Neural progenitor cell (in vitro differentiated cells): ENCODE measurements at regions not wholly inside any gene's neighbourhood (a gene's known extent, or its start where the extent isn't known, plus 50 kb on each side); places are given as distances from the start of the nearest gene placed in this dataset.

ENCODE experiments used
- DNase-seq: peaks from one replicate; pipeline ENCODE4 v3.0.0-alpha.2; 2016; ENCODE audit warnings: low spot score
- H2AFZ ChIP-seq: fragments of 200-600 bp; sonication (generic); replicated peaks from 2 replicates; pipeline ENCODE4 v1.6.1; 2016; ENCODE audit warnings: antibody characterized with exemption
- H3F3A ChIP-seq: fragments of 200-600 bp; sonication (generic); 2 replicates; pipeline ENCODE4 v1.6.1; 2016; ENCODE audit warnings: antibody characterized with exemption, low read depth
- H3K27ac ChIP-seq: fragments of 200-600 bp; sonication (generic); 2 replicates; pipeline ENCODE4 v1.5.1; 2016; ENCODE audit warnings: mild to moderate bottlenecking
- H3K27me3 ChIP-seq: fragments of 200-600 bp; sonication (generic); 2 replicates; pipeline ENCODE4 v1.6.1; 2016; ENCODE audit warnings: mild to moderate bottlenecking, moderate library complexity
- H3K36me3 ChIP-seq: fragments of 200-600 bp; sonication (generic); 2 replicates; pipeline ENCODE4 v1.5.1; 2016
- H3K4me1 ChIP-seq: fragments of 200-600 bp; sonication (generic); 2 replicates; pipeline ENCODE4 v1.6.1; 2016; ENCODE audit warnings: mixed run types
- H3K4me2 ChIP-seq: fragments of 200-600 bp; sonication (generic); 2 replicates; pipeline ENCODE4 v1.6.1; 2016
- H3K4me3 ChIP-seq: fragments of 200-600 bp; sonication (generic); 2 replicates; pipeline ENCODE4 v1.5.1; 2016
- H3K79me2 ChIP-seq: fragments of 200-600 bp; sonication (generic); 2 replicates; pipeline ENCODE4 v1.6.1; 2016; ENCODE audit warnings: low read depth
- H3K9ac ChIP-seq: fragments of 200-600 bp; sonication (generic); 2 replicates; pipeline ENCODE4 v1.6.1; 2016
- H3K9me3 ChIP-seq: fragments of 200-600 bp; sonication (generic); 2 replicates; pipeline ENCODE4 v1.5.1; 2016; ENCODE audit warnings: low read depth
- H4K20me1 ChIP-seq: fragments of 200-600 bp; sonication (generic); 2 replicates; pipeline ENCODE4 v1.6.1; 2016; ENCODE audit warnings: low read depth
- H3K27ac Mint-ChIP-seq: 3 replicates; pipeline ENCODE4 v1.8.0; 2021; ENCODE audit warnings: mixed read lengths
- H3K27me3 Mint-ChIP-seq: 2 replicates; pipeline ENCODE4 v1.8.0; 2022; ENCODE audit warnings: low read depth, mild to moderate bottlenecking, inconsistent platforms, moderate library complexity, mixed read lengths; ENCODE audit not compliant: insufficient read depth
- H3K36me3 Mint-ChIP-seq: 3 replicates; pipeline ENCODE4 v1.8.0; 2021; ENCODE audit warnings: mixed read lengths
- H3K4me1 Mint-ChIP-seq: 3 replicates; pipeline ENCODE4 v1.8.0; 2021; ENCODE audit warnings: mixed read lengths
- H3K4me3 Mint-ChIP-seq: 3 replicates; pipeline ENCODE4 v1.8.0; 2021; ENCODE audit warnings: mild to moderate bottlenecking, moderate library complexity, mixed read lengths
- H3K9me3 Mint-ChIP-seq: 3 replicates; pipeline ENCODE4 v1.8.0; 2020; ENCODE audit warnings: mixed read lengths
- EZH2 ChIP-seq: fragments of 200-600 bp; sonication (generic); IDR thresholded peaks from 2 replicates; pipeline ENCODE4 v1.6.1; 2017; ENCODE audit warnings: antibody characterized with exemption, mild to moderate bottlenecking, moderate library complexity
- EZH2phosphoT487 ChIP-seq: fragments of 200-600 bp; sonication (generic); IDR thresholded peaks from 2 replicates; pipeline ENCODE4 v1.6.1; 2017; ENCODE audit warnings: antibody characterized with exemption
- TF ChIP-seq, protein P1 (sequence below): fragments of 200-600 bp; sonication (generic); IDR thresholded peaks from 2 replicates; pipeline ENCODE4 v1.5.1; 2017; ENCODE audit warnings: antibody characterized with exemption, mild to moderate bottlenecking

GRCh38 chr6:90982581-90982980, 395.7 kb upstream of the MAP3K7 start:
- no peaks in the 10 kb centered on the region for H3K4me1 ChIP-seq
- H3K27me3 Mint-ChIP-seq = peaks cover 5% of the 10 kb centered on the region
- no peaks in the 10 kb centered on the region for H3K27me3 ChIP-seq
- no peak overlapping the region for H3K4me3 ChIP-seq
- no peak overlapping the region for H3K4me3 Mint-ChIP-seq
- H3K27ac ChIP-seq = no peak overlapping the region
- H3K27ac Mint-ChIP-seq = peak overlapping the region; percentile 90
- no peaks in the 10 kb centered on the region for H3F3A ChIP-seq
- no peaks in the 10 kb centered on the region for H3K9me3 ChIP-seq
- no peaks in the 10 kb centered on the region for H3K79me2 ChIP-seq
- no peaks in the 10 kb centered on the region for H3K9me3 Mint-ChIP-seq
- no peak overlapping the region for H3K4me2 ChIP-seq
- H3K36me3 ChIP-seq = no peaks in the 10 kb centered on the region
- no peak overlapping the region for H3K9ac ChIP-seq
- H4K20me1 ChIP-seq = no peaks in the 10 kb centered on the region
- no peak overlapping the region for H2AFZ ChIP-seq
- TF ChIP-seq EZH2 (no peak), EZH2phosphoT487 (no peak)
- TF ChIP-seq, protein P1, sequence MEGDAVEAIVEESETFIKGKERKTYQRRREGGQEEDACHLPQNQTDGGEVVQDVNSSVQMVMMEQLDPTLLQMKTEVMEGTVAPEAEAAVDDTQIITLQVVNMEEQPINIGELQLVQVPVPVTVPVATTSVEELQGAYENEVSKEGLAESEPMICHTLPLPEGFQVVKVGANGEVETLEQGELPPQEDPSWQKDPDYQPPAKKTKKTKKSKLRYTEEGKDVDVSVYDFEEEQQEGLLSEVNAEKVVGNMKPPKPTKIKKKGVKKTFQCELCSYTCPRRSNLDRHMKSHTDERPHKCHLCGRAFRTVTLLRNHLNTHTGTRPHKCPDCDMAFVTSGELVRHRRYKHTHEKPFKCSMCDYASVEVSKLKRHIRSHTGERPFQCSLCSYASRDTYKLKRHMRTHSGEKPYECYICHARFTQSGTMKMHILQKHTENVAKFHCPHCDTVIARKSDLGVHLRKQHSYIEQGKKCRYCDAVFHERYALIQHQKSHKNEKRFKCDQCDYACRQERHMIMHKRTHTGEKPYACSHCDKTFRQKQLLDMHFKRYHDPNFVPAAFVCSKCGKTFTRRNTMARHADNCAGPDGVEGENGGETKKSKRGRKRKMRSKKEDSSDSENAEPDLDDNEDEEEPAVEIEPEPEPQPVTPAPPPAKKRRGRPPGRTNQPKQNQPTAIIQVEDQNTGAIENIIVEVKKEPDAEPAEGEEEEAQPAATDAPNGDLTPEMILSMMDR = no peak
- H3K36me3 Mint-ChIP-seq = peaks cover 3% of the 10 kb centered on the region
- no peak for DNase-seq
- peaks cover 8% of the 10 kb centered on the region for H3K4me1 Mint-ChIP-seq

DNA sequence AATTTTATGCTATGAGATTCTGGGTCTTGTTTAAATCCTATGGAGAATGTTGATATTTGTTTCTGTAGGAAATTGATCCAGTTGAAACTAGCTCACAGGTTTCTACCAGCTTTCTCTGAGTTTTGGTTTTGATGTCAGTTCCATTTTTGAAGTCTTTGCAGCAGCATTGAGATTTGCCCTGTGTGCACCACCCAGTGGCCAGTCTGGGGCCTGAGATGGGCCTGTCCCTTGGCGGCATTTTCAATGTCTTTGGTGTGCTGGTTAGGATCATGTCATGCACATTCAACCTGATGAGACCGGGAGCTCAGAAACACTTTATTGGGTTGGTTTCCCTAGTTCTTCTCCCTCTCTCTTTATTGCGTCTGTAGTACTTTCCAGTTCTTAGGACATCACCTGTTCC, 395.2 kb upstream of the MAP3K7 start:
- Histone ChIP-seq H3K79me2 (no peaks in the 10 kb centered on the region), H3K4me2 (no peak overlapping the region), H3K9me3 (no peaks in the 10 kb centered on the region), H3K36me3 (no peaks in the 10 kb centered on the region), H4K20me1 (no peaks in the 10 kb centered on the region), H3K4me3 (no peak overlapping the region), H3K4me1 (no peaks in the 10 kb centered on the region), H2AFZ (no peak overlapping the region), H3F3A (no peaks in the 10 kb centered on the region), H3K9ac (no peak overlapping the region), H3K27me3 (no peaks in the 10 kb centered on the region), H3K27ac (no peak overlapping the region)
- H3K27me3 Mint-ChIP-seq = peaks cover 5% of the 10 kb centered on the region
- no peak for DNase-seq
- TF ChIP-seq, protein P1 = peak; percentile 34
- TF ChIP-seq EZH2 (no peak), EZH2phosphoT487 (no peak)
- no peaks in the 10 kb centered on the region for H3K9me3 Mint-ChIP-seq
- H3K36me3 Mint-ChIP-seq = peaks cover 3% of the 10 kb centered on the region
- H3K27ac Mint-ChIP-seq = no peak overlapping the region
- H3K4me3 Mint-ChIP-seq = no peak overlapping the region
- H3K4me1 Mint-ChIP-seq = peaks cover 8% of the 10 kb centered on the region

- TF ChIP-seq EZH2 (no peak), EZH2phosphoT487 (no peak)
- TF ChIP-seq, protein P1 = no peak
- no peak overlapping the region for H3K4me2 ChIP-seq
- Mint-ChIP-seq H3K4me3 (no peak overlapping the region), H3K36me3 (no peaks in the 10 kb centered on the region), H3K4me1 (no peaks in the 10 kb centered on the region), H3K9me3 (no peaks in the 10 kb centered on the region), H3K27me3 (peaks cover 2% of the 10 kb centered on the region), H3K27ac (no peak overlapping the region)
- H3K4me3 ChIP-seq = no peak overlapping the region
- H3K36me3 ChIP-seq = no peaks in the 10 kb centered on the region
- H3K27me3 ChIP-seq = no peaks in the 10 kb centered on the region
- no peaks in the 10 kb centered on the region for H3K4me1 ChIP-seq
- no peak for DNase-seq
- no peak overlapping the region for H3K9ac ChIP-seq
- no peak overlapping the region for H3K27ac ChIP-seq
- no peaks in the 10 kb centered on the region for H3K79me2 ChIP-seq
- no peak overlapping the region for H2AFZ ChIP-seq
- H4K20me1 ChIP-seq = no peaks in the 10 kb centered on the region
- H3K9me3 ChIP-seq = no peaks in the 10 kb centered on the region
- no peaks in the 10 kb centered on the region for H3F3A ChIP-seq
These were observed 391.2 kb upstream of the MAP3K7 start for GRCh38 chr6:90978046-90978445.
